ENCODE measurements at regions not wholly inside any gene's neighbourhood (a gene's known extent, or its start where the extent isn't known, plus 50 kb on each side); places are given as distances from the start of the nearest gene placed in this dataset.

- ATAC-seq (no peak), DNase-seq (ENCODE audit: low spot score) (no peak)
Observed at GRCh38 chr2:189364607-189365006, 76.7 kb upstream of the WDR75 start.

- DNase-seq (ENCODE audit: low spot score) (no peak), ATAC-seq (no peak)
Observed at GRCh38 chr2:189366349-189366748, 74.9 kb upstream of the WDR75 start.

- DNase-seq (ENCODE audit: low spot score) (no peak), ATAC-seq (no peak)
Observed at GRCh38 chr2:189367343-189367742, 73.9 kb upstream of the WDR75 start.

GRCh38 chr2:189369566-189369965 lies 71.7 kb upstream of the WDR75 start:
- ATAC-seq (no peak), DNase-seq (ENCODE audit: low spot score) (no peak)

GRCh38 chr2:189370719-189371118 lies 70.6 kb upstream of the WDR75 start:
- no peak for DNase-seq (ENCODE audit: low spot score)
- ATAC-seq, result no peak

GRCh38 chr2:189372688-189373257 lies 68.5 kb upstream of the WDR75 start:
- DNase-seq (ENCODE audit: low spot score) (no peak), ATAC-seq (no peak)

- DNase-seq (ENCODE audit: low spot score) (no peak), ATAC-seq (no peak)
Observed at GRCh38 chr2:189374481-189374880, 66.8 kb upstream of the WDR75 start.

- no peak for DNase-seq (ENCODE audit: low spot score)
- ATAC-seq, result no peak
Observed at GRCh38 chr2:189375842-189376241, 65.4 kb upstream of the WDR75 start.

GRCh38 chr2:189379287-189379630 lies 62.0 kb upstream of the WDR75 start:
- ATAC-seq (no peak), DNase-seq (ENCODE audit: low spot score) (no peak)

- DNase-seq (ENCODE audit: low spot score), result no peak
- no peak for ATAC-seq
Observed at GRCh38 chr2:189379731-189380261, 61.5 kb upstream of the WDR75 start.

- ATAC-seq (no peak), DNase-seq (ENCODE audit: low spot score) (no peak)
Observed at GRCh38 chr2:189382668-189383067, 58.6 kb upstream of the WDR75 start.

GRCh38 chr2:189386741-189387140 lies 54.5 kb upstream of the WDR75 start:
- no peak for DNase-seq (ENCODE audit: low spot score)
- no peak for ATAC-seq

- DNase-seq (ENCODE audit: low spot score) (no peak), ATAC-seq (no peak)
Observed at GRCh38 chr2:189391201-189391600, 50.1 kb upstream of the WDR75 start.

Data from left lobe of liver (tissue), 2 donors.